ENCODE measurements at regions not wholly inside any gene's neighbourhood (a gene's known extent, or its start where the extent isn't known, plus 50 kb on each side); places are given as distances from the start of the nearest gene placed in this dataset.
"Not testable (repeated sequence)": the region's sequence is repeated elsewhere in the genome, so short reads cannot be mapped to it uniquely, and the experiment has no call there.

GRCh38 chr5:40221796-40222195 lies 457.9 kb upstream of the PTGER4 start:
- DNase-seq (ENCODE audit: low spot score), result no peak

GRCh38 chr5:40221255-40221654 lies 458.5 kb upstream of the PTGER4 start:
- DNase-seq (ENCODE audit: low spot score), result no peak

- no peak for DNase-seq (ENCODE audit: low spot score)
Observed at GRCh38 chr5:40220260-40220659, 459.5 kb upstream of the PTGER4 start.

GRCh38 chr5:40217553-40217952 lies 462.2 kb upstream of the PTGER4 start:
- DNase-seq (ENCODE audit: low spot score), result no peak

- DNase-seq (ENCODE audit: low spot score), result no peak
Observed at GRCh38 chr5:40210694-40211093, 469.0 kb upstream of the PTGER4 start.

GRCh38 chr5:40206030-40206429 lies 473.7 kb upstream of the PTGER4 start:
- DNase-seq (ENCODE audit: low spot score), result no peak

GRCh38 chr5:40204144-40204543 lies 475.6 kb upstream of the PTGER4 start:
- no peak for DNase-seq (ENCODE audit: low spot score)

- DNase-seq (ENCODE audit: low spot score), result no peak
Observed at GRCh38 chr5:40202814-40203440, 476.8 kb upstream of the PTGER4 start.

- DNase-seq (ENCODE audit: low spot score), result no peak
Observed at GRCh38 chr5:40198736-40199135, 481.0 kb upstream of the PTGER4 start.

- not testable (repeated sequence) for DNase-seq (ENCODE audit: low spot score)
Observed at GRCh38 chr5:40195574-40195973, 484.1 kb upstream of the PTGER4 start.

- DNase-seq (ENCODE audit: low spot score), result no peak
Observed at GRCh38 chr5:40191150-40191549, 488.6 kb upstream of the PTGER4 start.

- DNase-seq (ENCODE audit: low spot score), result no peak
Observed at GRCh38 chr5:40172721-40173120, 507.0 kb upstream of the PTGER4 start.

GRCh38 chr5:40171971-40172370 lies 507.7 kb upstream of the PTGER4 start:
- no peak for DNase-seq (ENCODE audit: low spot score)

- no peak for DNase-seq (ENCODE audit: low spot score)
Observed at GRCh38 chr5:40167283-40167682, 512.4 kb upstream of the PTGER4 start.

- DNase-seq (ENCODE audit: low spot score), result no peak
Observed at GRCh38 chr5:40166802-40167201, 512.9 kb upstream of the PTGER4 start.

- DNase-seq (ENCODE audit: low spot score), result no peak
Observed at GRCh38 chr5:40165789-40166728, 513.7 kb upstream of the PTGER4 start.

- DNase-seq (ENCODE audit: low spot score), result no peak
Observed at GRCh38 chr5:40165106-40165788, 514.5 kb upstream of the PTGER4 start.

- DNase-seq (ENCODE audit: low spot score), result no peak
Observed at GRCh38 chr5:40160435-40160834, 519.3 kb upstream of the PTGER4 start.

- DNase-seq (ENCODE audit: low spot score), result no peak
Observed at GRCh38 chr5:40154194-40154593, 525.5 kb upstream of the PTGER4 start.

- no peak for DNase-seq (ENCODE audit: low spot score)
Observed at GRCh38 chr5:40150896-40151295, 528.8 kb upstream of the PTGER4 start.

- no peak for DNase-seq (ENCODE audit: low spot score)
Observed at GRCh38 chr5:40141896-40142295, 537.8 kb upstream of the PTGER4 start.

- no peak for DNase-seq (ENCODE audit: low spot score)
Observed at GRCh38 chr5:40141418-40141817, 538.3 kb upstream of the PTGER4 start.

- DNase-seq (ENCODE audit: low spot score), result no peak
Observed at GRCh38 chr5:40137223-40137622, 542.5 kb upstream of the PTGER4 start.

All from HuH-7.5 (cell line).